ENCODE measurements at regions not wholly inside any gene's neighbourhood (a gene's known extent, or its start where the extent isn't known, plus 50 kb on each side); places are given as distances from the start of the nearest gene placed in this dataset.
A peak's percentile ranks its signal among the peaks of the same experiment; 100 is the strongest.
"Not testable (repeated sequence)": the region's sequence is repeated elsewhere in the genome, so short reads cannot be mapped to it uniquely, and the experiment has no call there.

GRCh38 chr1:9465640-9466039 lies 73.6 kb upstream of the SLC25A33 start:
- FAIRE-seq (no peak), DNase-seq (ENCODE audit: low spot score) (no peak)

- DNase-seq (ENCODE audit: low spot score) (no peak), FAIRE-seq (no peak)
Observed at GRCh38 chr1:9466780-9467758, 72.2 kb upstream of the SLC25A33 start.

DNA sequence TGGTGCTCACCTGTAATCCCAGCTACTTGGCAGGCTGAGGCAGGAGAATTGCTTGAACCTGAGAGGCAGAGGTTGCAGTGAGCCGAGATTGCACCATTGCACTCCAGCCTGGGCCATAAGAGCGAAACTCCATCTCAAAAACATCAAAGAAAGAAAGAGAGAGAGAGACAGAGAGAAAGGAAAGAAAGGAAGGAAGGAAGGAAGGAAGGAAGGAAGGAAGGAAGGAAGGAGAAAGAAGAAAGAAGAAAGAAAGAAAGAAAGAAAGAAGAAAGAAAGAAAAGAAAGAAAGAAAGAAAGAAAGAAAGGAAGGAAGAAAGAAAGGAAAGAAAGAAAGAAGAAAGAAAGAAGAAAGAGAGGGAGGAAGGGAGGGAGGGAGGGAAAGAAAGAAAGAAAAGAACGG lies 69.4 kb upstream of the SLC25A33 start:
- FAIRE-seq; DNase-seq (ENCODE audit: low spot score): not testable (repeated sequence)

- FAIRE-seq: no peak
- DNase-seq (ENCODE audit: low spot score): no peak
Observed at GRCh38 chr1:9471679-9472078, 67.6 kb upstream of the SLC25A33 start.

DNA sequence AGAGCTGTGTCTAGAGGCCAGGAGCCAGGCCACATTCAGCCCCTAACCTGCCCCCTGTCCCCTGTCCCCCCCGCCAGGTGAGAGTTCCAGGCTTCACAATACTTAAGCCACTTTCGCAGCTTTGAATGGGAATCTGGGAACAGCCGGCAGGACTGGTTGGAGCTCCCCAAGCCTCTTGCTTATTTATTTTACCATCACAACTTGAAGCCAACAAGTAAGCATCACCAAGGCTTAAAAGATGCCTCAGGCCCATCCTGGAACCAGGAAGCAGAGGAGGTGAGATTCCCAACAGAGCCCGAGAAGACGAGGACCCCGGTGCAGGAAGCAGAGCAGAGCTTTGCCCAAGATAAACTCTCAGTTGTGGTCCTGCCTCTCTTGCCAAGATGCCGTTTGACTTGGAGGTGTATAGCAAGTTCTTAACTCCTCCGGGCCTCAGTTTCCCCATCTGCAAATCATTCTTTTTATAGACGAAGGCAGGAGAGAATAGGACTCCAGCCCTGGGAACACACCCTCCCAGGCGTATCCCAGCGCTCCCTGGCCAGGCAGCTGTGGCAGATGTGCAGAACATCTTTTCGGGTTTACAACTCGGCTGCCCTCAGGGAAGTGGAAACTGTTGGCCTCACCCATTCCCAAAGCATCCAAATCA lies 66.8 kb upstream of the SLC25A33 start:
- DNase-seq (ENCODE audit: low spot score) (no peak), FAIRE-seq (no peak)

DNA sequence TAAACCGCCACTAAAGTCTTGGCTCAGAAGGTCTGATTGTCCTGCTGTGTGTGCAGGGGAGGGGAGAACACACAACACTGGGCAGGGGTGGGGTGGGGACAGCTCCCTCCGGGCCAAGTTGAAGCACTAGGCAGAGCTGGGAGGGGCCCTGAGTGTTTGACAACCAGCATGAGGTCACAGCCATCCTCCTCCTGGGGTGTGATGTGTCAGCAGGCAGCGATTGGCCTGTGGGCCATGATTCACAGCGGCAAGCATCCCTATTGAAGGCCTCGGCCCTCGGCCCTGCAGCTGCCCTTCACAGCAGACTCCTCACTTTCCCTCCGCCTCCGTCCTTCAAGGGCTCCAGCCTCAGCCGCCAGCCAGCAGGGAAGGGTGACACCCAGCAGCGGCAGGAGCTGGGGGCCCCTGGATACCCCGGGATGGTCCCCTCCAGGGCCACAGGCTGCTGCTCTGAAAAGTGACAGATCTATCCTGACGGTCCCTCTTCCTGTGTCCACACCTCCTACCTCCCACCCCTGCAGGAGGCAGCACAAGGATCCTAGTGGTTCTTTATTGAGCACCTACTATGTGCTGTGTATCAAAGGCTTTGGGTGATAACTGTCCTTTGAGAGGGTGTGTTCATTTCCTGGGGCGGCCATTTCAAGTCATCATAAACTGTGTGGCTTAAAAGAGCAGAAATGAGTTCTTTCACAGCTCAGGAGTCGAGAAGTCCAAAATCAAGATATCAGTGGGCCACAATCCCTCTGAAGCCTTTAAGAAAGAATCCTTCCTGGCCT lies 66.0 kb upstream of the SLC25A33 start:
- FAIRE-seq: peak; percentile 75

GRCh38 chr1:9475061-9475627 lies 64.1 kb upstream of the SLC25A33 start:
- no peak for DNase-seq (ENCODE audit: low spot score)

More for the DNA sequence above, 66.0 kb upstream of the SLC25A33 start:
- DNase-seq (ENCODE audit: low spot score): peak; percentile 76

DNA sequence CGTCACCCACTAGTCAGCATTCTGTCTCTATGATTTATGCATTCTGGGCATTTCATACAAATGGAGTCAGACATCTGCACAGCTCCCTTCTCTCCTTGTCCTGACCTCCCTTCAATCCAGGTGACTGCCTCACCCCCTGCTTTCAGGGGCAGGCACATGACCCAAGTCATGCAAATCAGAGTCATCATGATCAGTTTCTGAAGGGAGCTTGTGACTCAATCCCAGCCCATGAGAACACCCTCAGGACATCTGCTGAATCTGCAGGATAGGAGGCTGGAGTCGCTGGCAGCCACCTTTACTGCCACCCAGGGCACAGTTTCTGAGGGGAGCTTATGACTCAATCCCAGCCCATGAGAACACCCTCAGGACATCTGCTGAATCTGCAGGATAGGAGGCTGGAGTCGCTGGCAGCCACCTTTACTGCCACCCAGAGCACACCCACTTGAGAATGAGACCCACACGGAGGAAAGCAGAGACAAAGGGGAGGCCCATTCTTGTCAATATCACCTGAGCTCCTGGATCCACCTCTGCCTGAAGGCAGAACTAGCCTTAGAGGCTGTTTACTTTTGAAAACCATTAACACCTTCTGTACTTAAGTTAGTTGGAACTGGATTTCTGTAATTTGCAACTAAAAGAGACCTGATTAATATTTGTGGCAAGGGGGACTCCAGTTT lies 62.3 kb upstream of the SLC25A33 start:
- FAIRE-seq (peak; percentile 90), DNase-seq (ENCODE audit: low spot score) (peak; percentile 81)

More at GRCh38 chr1:9475061-9475627, 64.1 kb upstream of the SLC25A33 start:
- FAIRE-seq: no peak

DNA sequence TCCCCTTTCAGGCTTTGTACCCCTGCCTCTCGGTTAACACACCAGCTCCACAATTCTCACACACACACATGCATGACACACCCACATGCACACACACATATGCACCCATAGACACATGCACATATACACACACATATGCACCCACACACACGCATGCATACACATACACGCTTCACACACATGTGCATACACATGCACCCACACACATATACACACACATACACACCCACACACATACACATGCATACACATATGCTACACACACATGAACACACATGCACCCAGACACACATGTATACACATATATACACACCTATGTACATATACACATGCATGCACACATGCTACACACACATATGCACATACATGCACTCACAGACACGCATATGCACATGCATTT lies 61.7 kb upstream of the SLC25A33 start:
- FAIRE-seq: no peak
- no peak for DNase-seq (ENCODE audit: low spot score)

GRCh38 chr1:9478021-9478420 lies 61.2 kb upstream of the SLC25A33 start:
- DNase-seq (ENCODE audit: low spot score) (no peak), FAIRE-seq (no peak)

DNA sequence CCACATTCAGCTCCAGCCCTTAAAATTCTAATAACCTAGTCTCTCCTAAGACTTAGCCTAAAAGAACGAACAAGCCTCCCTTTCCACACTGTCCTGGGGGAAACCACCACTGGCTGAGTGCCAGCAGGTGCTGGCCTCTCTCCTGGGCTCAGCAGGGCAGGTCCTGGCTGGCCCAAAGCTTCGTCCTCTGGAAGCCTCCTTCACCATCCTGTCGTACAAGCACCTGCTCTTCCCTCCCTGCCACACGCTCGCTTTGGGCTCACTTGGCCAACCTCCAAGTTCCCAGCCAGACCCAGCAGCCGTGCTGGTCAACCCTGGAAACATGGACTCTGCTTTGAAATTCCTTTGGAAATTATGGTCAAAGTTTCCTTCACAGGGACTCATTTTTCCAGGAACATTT lies 58.2 kb upstream of the SLC25A33 start:
- FAIRE-seq (no peak), DNase-seq (ENCODE audit: low spot score) (no peak)

GRCh38 chr1:9482403-9482802 lies 56.9 kb upstream of the SLC25A33 start:
- no peak for DNase-seq (ENCODE audit: low spot score)
- no peak for FAIRE-seq

DNA sequence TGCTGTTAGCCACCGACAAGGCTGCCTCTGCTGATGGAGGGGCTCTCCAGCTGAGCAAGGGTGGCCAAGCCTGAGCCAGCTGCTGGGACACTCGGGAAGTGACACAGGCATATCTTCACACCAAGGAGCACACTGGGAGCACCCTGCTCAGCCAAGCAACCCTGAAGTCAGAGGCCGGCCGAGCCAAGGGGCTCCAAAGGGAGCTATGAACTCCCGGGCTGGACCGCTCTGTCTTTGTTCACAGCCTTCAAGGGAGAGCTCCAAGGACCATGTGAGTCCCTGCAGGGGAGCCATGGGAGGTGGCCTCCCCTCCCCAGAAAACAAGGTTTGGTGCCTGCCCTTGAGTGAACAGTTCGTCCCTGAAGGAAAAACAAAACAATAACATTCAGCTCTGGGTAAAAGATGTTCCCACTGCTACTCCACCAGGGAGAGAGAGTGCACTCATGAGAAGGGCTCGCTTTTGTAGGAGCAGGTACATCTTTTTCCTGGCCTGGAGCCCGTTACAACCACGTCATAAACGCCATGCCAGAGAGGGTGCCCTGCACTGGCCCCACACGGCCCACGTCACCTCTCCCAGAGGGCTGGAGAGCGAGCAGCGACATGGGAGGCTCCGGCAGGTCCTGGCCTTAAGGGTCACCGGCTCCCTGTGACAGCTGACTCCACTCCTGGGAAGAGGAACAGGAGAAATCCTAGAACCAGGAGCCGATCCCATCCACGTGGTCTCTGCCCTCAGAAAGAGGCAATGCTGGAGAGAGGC lies 56.3 kb upstream of the SLC25A33 start:
- DNase-seq (ENCODE audit: low spot score) (no peak), FAIRE-seq (no peak)

DNA sequence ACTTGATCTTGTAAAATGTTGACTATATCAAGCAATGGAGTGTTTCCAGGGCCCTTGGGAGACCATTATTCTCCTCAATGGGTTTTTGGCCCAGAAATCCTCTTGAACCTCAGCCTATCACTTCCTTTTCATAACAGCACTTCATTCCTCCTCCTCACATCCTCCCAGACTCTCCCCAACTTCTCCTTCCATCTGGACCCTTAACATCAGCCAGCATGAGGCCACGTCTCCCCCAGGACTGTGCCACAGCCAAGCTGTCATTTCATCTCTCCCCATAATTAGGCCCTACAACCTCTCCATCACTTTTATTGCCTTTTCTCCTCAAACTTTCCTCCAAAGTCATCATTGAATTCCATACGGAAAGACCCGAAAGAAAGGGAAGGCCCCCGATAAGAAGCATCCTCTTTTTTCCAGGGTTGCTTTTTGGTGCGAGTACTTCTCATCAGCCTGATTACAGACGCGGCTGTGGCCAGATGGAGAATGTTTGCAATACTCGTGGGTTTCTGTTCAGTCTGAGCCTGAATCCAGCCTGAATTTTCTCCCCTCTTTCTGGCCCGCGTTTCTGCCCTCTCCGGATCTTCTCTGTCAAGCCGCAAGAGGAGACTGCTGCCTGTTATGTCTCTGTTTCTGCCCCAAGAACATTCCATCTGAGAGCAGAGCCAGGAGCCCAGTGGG lies 52.7 kb upstream of the SLC25A33 start:
- FAIRE-seq (no peak), DNase-seq (ENCODE audit: low spot score) (no peak)
